ENCODE measurements at regions not wholly inside any gene's neighbourhood (a gene's known extent, or its start where the extent isn't known, plus 50 kb on each side); places are given as distances from the start of the nearest gene placed in this dataset.

- Histone ChIP-seq H3K36me3 (ENCODE audit: control insufficient read depth, insufficient read depth, low read length) (no peaks in the 10 kb centered on the region), H2AFZ (replicated peaks; ENCODE audit: low read length, poor library complexity) (no peak overlapping the region), H4K91ac (ENCODE audit: insufficient read depth, low read depth, low read length) (no peak overlapping the region), H3K4me3 (ENCODE audit: insufficient read depth, low read depth, low read length) (no peak overlapping the region), H3K4me2 (ENCODE audit: low read depth, low read length) (no peak overlapping the region), H3K27ac (ENCODE audit: insufficient read depth, low read length) (no peak overlapping the region), H3K18ac (ENCODE audit: low read depth, low read length) (no peak overlapping the region), H2AK9ac (replicated peaks; ENCODE audit: low read depth, low read length, poor library complexity) (no peak overlapping the region), H3K79me1 (ENCODE audit: low read depth in 1 of 2, low read length in 2 of 2) (no peaks in the 10 kb centered on the region), H3K9me3 (ENCODE audit: control insufficient read depth, insufficient read depth, low read length) (no peaks in the 10 kb centered on the region), H2BK15ac (ENCODE audit: low read depth, low read length) (no peak overlapping the region), H2BK120ac (ENCODE audit: low read depth, low read length) (no peak overlapping the region), H2BK5ac (ENCODE audit: low read depth, low read length, poor library complexity, severe bottlenecking) (no peak overlapping the region), H2AK5ac (ENCODE audit: low read depth, low read length) (no peak overlapping the region), H4K8ac (ENCODE audit: low read depth in 2 of 2, low read length in 2 of 2) (no peak overlapping the region), H3K9ac (ENCODE audit: low read depth, low read length) (no peak overlapping the region), H3K23ac (ENCODE audit: low read depth, low read length) (no peak overlapping the region), H4K20me1 (ENCODE audit: insufficient read depth, low read length) (no peaks in the 10 kb centered on the region), H4K5ac (ENCODE audit: low read depth, low read length) (no peak overlapping the region), H3K9me1 (ENCODE audit: insufficient read depth, low read length) (no peaks in the 10 kb centered on the region), H3K27me3 (ENCODE audit: control insufficient read depth, insufficient read depth, low read length) (no peaks in the 10 kb centered on the region), H3K4me1 (ENCODE audit: control insufficient read depth, insufficient read depth, low read length) (no peaks in the 10 kb centered on the region), H3K4ac (ENCODE audit: low read depth, low read length) (no peak overlapping the region), H2BK20ac (ENCODE audit: low read depth, low read length) (no peak overlapping the region), H3K14ac (replicated peaks; ENCODE audit: low read depth, low read length) (no peak overlapping the region), H3K56ac (ENCODE audit: extremely low read depth, insufficient read depth, low read length) (no peak overlapping the region)
- ATAC-seq (ENCODE audit: low read depth) (no peak), DNase-seq (no peak)
- BruUV-seq (replicated peaks) = no TSS peak
- CTCF ChIA-PET = no interaction called here
- TF ChIP-seq USF2 (IDR thresholded peaks at IDR 0.05; ENCODE audit: low read depth, low read length) = no peak
- TF ChIP-seq RAD21 (IDR thresholded peaks at IDR 0.05; ENCODE audit: low read length) = no peak
- TF ChIP-seq RCOR1 (IDR thresholded peaks at IDR 0.05; ENCODE audit: insufficient replicate concordance, low read length) = no peak
- WGBS, 2 experiments (ENCODE audit: extremely low coverage in 2 of 2, insufficient read length in 1 of 2) = no CpG with 5 or more reads among the region's 4 CpGs
- POLR2A ChIA-PET (ENCODE audit: unreplicated experiment) = no interaction called here
- dilution Hi-C loops (cut with HindIII; ENCODE audit: low sequenced_read_pairs, unreplicated experiment) (no loop called here), intact Hi-C loops (cut with micrococcal nuclease) (no loop called here), in situ Hi-C loops (cut with MboI; ENCODE audit: low sequenced_read_pairs) (no loop called here)
Measured at GRCh38 chrX:12058087-12058486, 80.2 kb upstream of the FRMPD4 start.

Data from IMR-90 (cell line).